NT2/D1 (cell line): ENCODE measurements at regions not wholly inside any gene's neighbourhood (a gene's known extent, or its start where the extent isn't known, plus 50 kb on each side); places are given as distances from the start of the nearest gene placed in this dataset.
"Not testable (repeated sequence)": the region's sequence is repeated elsewhere in the genome, so short reads cannot be mapped to it uniquely, and the experiment has no call there.

Experiments used
- DNase-seq: peaks from one replicate; pipeline ENCODE4 v3.0.0-alpha.2; 2011; ENCODE audit warnings: low read depth, low spot score
- H3K27me3 ChIP-seq: 2 replicates; pipeline ENCODE4 v1.6.0; 2011; ENCODE audit warnings: mild to moderate bottlenecking; ENCODE audit not compliant: insufficient read length, insufficient read depth
- H3K36me3 ChIP-seq: 2 replicates; pipeline ENCODE4 v1.6.1; 2011; ENCODE audit warnings: mild to moderate bottlenecking, low read length, mixed read lengths; ENCODE audit not compliant: insufficient read depth, insufficient read length
- H3K4me1 ChIP-seq: 2 replicates; pipeline ENCODE4 v1.5.1; 2011; ENCODE audit not compliant: insufficient read depth, insufficient read length
- H3K4me3 ChIP-seq: 2 replicates; pipeline ENCODE4 v1.5.1; 2011; ENCODE audit warnings: low read depth; ENCODE audit not compliant: insufficient read length
- H3K9ac ChIP-seq: 2 replicates; pipeline ENCODE4 v1.6.0; 2011; ENCODE audit warnings: low read depth; ENCODE audit not compliant: insufficient read length
- H3K9me3 ChIP-seq: 2 replicates; pipeline ENCODE4 v1.5.1; 2011; ENCODE audit warnings: mild to moderate bottlenecking, low read length; ENCODE audit not compliant: insufficient read depth
- SUZ12 ChIP-seq: IDR thresholded peaks from 2 replicates; pipeline ENCODE4 v1.6.1; 2011; ENCODE audit not compliant: insufficient read length, insufficient read depth; ENCODE audit errors: extremely low read depth
- YY1 ChIP-seq: IDR thresholded peaks from 2 replicates; pipeline ENCODE4 v1.6.1; 2011; ENCODE audit not compliant: insufficient read length, insufficient read depth
- ZNF274 ChIP-seq: IDR thresholded peaks from 2 replicates; pipeline ENCODE4 v1.6.1; 2011; ENCODE audit warnings: mild to moderate bottlenecking, low read depth, low read length

DNA sequence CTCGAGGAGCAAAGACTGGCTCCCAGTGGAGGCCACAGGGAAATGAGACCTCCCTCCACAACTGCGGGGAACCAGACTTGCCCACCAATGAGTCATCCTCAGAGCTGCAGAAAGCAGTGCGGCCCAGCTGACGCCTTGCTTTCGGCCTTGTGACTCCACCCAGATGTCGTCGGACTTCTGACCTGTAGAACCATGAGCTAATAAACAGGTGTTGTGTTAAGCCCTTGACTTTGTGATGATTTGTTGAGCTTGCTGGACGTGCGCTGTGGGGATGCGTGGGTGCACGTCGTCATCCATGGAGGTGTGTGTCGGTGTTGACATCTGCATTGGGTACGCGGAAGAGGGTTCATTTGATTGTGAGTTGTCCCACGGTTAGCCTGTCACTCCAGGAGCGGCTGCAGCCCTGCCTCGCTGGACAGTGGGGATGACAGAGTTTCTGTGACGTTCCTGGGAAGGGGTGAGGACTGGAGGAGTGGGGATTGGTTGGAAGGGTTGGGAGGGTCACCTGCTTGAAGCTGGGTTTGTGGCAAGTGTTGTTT lies 154.1 kb downstream of the SH3BP4 start:
- no peak for DNase-seq
- Histone ChIP-seq H3K4me3 (no peak overlapping the region), H3K9ac (no peak overlapping the region), H3K9me3 (no peaks in the 10 kb centered on the region), H3K4me1 (peaks cover 2% of the 10 kb centered on the region), H3K36me3 (no peaks in the 10 kb centered on the region), H3K27me3 (no peaks in the 10 kb centered on the region)
- TF ChIP-seq YY1 (no peak), SUZ12 (no peak), ZNF274 (no peak)

DNA sequence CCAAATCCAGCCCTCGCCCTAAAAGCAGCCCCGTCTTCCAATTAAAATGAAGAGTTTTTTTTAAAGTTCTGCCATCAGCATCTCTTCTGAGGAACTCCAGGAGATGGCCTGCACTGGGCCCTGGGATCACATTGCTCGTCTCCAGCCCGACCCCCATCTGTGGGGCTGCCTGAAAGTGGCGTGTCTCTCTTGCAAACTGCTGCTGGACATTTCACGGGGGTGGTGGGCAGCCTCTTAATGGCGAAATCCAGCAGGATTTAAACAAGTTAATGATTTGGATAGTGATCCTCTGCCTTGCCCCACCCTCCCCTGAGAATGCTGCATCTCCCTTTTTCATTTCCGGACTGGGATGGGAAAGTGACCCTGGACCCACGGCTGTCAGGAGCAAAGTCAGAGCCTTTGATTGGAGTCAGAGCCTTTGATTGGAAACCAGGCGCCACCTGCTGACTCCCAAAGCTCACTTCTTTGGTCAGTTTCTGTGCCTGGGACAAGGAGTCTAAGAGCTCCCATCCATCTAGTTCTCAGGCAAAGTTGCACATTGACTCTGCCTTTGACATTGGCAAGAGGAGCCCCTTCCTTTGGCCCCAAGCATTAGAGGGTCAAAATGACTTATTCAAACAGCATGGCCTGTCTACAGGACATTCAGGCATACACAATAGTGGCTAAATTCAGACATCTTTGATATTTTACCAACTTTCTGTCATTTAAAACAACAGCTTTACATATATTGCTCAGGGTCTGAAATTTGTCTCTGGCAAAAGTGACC lies 155.2 kb downstream of the SH3BP4 start:
- Histone ChIP-seq H3K9ac (no peak overlapping the region), H3K36me3 (no peaks in the 10 kb centered on the region), H3K4me3 (no peak overlapping the region), H3K27me3 (peaks cover 3% of the 10 kb centered on the region), H3K9me3 (no peaks in the 10 kb centered on the region), H3K4me1 (peaks cover 2% of the 10 kb centered on the region)
- DNase-seq, result peak; percentile 76
- no peak for TF ChIP-seq ZNF274
- TF ChIP-seq SUZ12, result no peak
- no peak for TF ChIP-seq YY1

DNA sequence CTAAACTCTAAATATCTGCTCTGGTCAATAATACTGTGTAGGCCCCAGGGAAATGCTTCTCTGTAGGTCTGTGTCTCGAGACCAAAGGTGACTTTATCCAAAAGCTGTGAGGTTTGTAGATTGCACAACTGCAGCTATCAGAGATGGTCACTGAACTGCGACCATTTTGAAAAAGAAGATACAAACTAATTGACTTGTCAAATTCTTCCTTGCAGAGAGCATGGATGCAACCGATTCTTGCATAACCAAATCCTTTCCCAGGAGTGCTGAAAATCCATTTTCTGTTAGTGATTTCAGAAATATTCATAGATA lies 155.8 kb downstream of the SH3BP4 start:
- Histone ChIP-seq H3K9me3 (no peaks in the 10 kb centered on the region), H3K4me3 (no peak overlapping the region), H3K9ac (no peak overlapping the region), H3K36me3 (no peaks in the 10 kb centered on the region), H3K27me3 (peaks cover 3% of the 10 kb centered on the region), H3K4me1 (peaks cover 2% of the 10 kb centered on the region)
- no peak for DNase-seq
- TF ChIP-seq YY1, result no peak
- TF ChIP-seq ZNF274, result no peak
- no peak for TF ChIP-seq SUZ12

DNA sequence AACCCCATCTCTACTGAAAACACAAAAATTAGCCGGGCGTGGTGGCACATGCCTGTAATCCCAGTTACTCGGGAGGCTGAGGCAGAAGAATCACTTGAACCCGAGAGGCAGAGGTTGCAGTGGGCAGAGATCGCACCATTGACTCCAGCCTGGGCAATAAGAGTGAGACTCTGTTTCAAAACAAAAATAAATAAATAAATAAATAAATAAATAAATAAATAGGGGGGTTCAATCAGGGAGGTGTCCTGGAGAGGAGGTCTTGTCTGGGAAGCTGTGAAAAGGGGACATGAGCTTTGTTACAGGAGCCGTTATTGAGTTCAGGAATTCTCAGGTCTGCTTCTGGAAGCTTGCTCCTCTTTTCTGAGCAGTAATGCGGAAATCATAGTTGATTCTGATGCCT lies 157.7 kb downstream of the SH3BP4 start:
- H3K4me1 ChIP-seq, H3K4me3 ChIP-seq, DNase-seq, H3K9me3 ChIP-seq, H3K9ac ChIP-seq, H3K27me3 ChIP-seq, H3K36me3 ChIP-seq: not testable (repeated sequence)

DNA sequence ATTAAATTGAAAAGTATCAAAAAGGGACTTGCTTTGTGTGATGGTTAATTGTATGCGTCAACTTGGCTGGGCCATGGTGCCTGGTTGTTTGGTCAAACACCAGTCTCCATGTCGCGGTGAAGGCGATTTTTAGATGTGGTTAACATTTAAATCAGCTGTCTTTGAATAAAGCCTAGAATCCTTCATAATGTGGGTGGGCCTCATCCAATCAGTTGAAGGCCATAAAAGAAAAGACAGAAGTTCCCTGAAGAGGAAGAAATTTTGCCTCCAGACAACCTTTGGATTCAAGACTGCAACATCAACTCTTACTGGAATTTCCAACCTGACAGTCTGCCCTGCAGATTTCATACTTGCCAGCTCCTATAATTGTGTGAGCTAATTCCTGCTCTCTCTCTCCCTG lies 160.5 kb downstream of the SH3BP4 start:
- no peaks in the 10 kb centered on the region for H3K36me3 ChIP-seq
- H3K27me3 ChIP-seq, result peaks cover 3% of the 10 kb centered on the region
- H3K4me1 ChIP-seq, result peaks cover 3% of the 10 kb centered on the region
- H3K9me3 ChIP-seq, result no peaks in the 10 kb centered on the region
- no peak overlapping the region for H3K9ac ChIP-seq
- TF ChIP-seq SUZ12 (no peak), ZNF274 (no peak)
- H3K4me3 ChIP-seq, result no peak overlapping the region
- no peak for DNase-seq

DNA sequence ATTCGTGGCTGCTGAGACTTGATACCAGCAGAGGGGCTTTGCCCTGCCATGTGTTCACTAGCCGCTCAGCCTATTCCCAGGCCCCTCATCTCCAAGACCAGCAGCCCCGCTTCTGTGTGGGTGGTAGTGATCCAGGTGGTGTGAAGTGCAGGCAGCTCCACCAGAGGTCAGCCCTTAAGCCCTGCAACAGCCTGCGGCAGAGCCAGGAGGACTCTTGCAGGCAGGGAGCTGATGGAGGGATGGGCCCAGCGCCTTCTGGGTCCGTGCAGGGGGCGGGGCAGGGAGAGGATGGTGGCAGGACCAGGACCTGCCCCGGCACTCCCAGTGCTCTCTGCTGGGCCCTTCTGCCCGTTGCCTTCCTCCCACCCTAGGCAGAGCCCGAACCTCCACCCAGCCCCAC lies 162.0 kb downstream of the SH3BP4 start:
- DNase-seq, result no peak
- Histone ChIP-seq H3K9me3 (no peaks in the 10 kb centered on the region), H3K36me3 (no peaks in the 10 kb centered on the region), H3K4me1 (peaks cover 3% of the 10 kb centered on the region), H3K9ac (no peak overlapping the region), H3K4me3 (no peak overlapping the region), H3K27me3 (peaks cover 3% of the 10 kb centered on the region)
- no peak for TF ChIP-seq SUZ12
- no peak for TF ChIP-seq ZNF274
- TF ChIP-seq YY1, result no peak

DNA sequence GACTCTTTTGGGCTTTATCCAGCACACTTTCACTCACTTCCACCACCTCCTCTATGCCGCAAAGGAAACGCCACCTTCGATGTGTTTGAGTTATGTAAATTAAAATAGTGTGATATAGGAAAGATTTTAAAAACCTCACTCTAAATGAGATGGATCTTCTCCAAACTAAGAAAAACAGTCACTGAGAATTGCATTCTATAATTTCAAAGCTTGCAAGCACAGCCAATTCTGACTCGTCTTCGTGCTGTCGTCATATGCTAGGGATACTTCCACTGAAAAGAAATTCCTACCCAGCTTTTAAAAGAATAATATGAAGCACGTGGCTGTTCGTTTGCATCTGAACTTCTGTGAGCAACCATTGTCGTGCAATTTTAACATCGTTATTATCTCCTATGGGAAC lies 162.5 kb downstream of the SH3BP4 start:
- Histone ChIP-seq H3K9me3 (no peaks in the 10 kb centered on the region), H3K9ac (no peak overlapping the region), H3K27me3 (peaks cover 3% of the 10 kb centered on the region), H3K4me1 (peaks cover 3% of the 10 kb centered on the region), H3K36me3 (no peaks in the 10 kb centered on the region), H3K4me3 (no peak overlapping the region)
- DNase-seq, result no peak
- TF ChIP-seq YY1 (no peak), ZNF274 (no peak), SUZ12 (no peak)
